ENCODE measurements at regions not wholly inside any gene's neighbourhood (a gene's known extent, or its start where the extent isn't known, plus 50 kb on each side); places are given as distances from the start of the nearest gene placed in this dataset.
A peak's percentile ranks its signal among the peaks of the same experiment; 100 is the strongest.
"Not testable (repeated sequence)": the region's sequence is repeated elsewhere in the genome, so short reads cannot be mapped to it uniquely, and the experiment has no call there.

GRCh38 chr2:6143812-6144211 is 451.6 kb downstream of the SOX11 start:
- TF ChIP-seq SUZ12 (IDR thresholded peaks at IDR 0.05; ENCODE audit: extremely low read depth, insufficient read depth, insufficient read length) (no peak), YY1 (IDR thresholded peaks at IDR 0.05; ENCODE audit: insufficient read depth, insufficient read length) (no peak), ZNF274 (IDR thresholded peaks at IDR 0.05; ENCODE audit: low read depth, low read length) (no peak)
- H3K4me1 ChIP-seq (ENCODE audit: insufficient read depth, insufficient read length) = no peaks in the 10 kb centered on the region
- no peak for DNase-seq (ENCODE audit: low read depth, low spot score)
- H3K9ac ChIP-seq (ENCODE audit: insufficient read length, low read depth) = no peak overlapping the region
- no peaks in the 10 kb centered on the region for H3K27me3 ChIP-seq (ENCODE audit: insufficient read depth, insufficient read length)
- H3K9me3 ChIP-seq (ENCODE audit: insufficient read depth, low read length) = peaks cover 7% of the 10 kb centered on the region; the same call in 1 of the 2 replicates
- no peak overlapping the region for H3K4me3 ChIP-seq (ENCODE audit: insufficient read length, low read depth)
- H3K36me3 ChIP-seq (ENCODE audit: insufficient read depth, insufficient read length, low read length) = no peaks in the 10 kb centered on the region

- not testable (repeated sequence) for H3K27me3 ChIP-seq (ENCODE audit: insufficient read depth, insufficient read length); DNase-seq (ENCODE audit: low read depth, low spot score); H3K4me1 ChIP-seq (ENCODE audit: insufficient read depth, insufficient read length); H3K36me3 ChIP-seq (ENCODE audit: insufficient read depth, insufficient read length, low read length); H3K9ac ChIP-seq (ENCODE audit: insufficient read length, low read depth); H3K4me3 ChIP-seq (ENCODE audit: insufficient read length, low read depth); H3K9me3 ChIP-seq (ENCODE audit: insufficient read depth, low read length)
Observed at GRCh38 chr2:6147215-6147614, 455.0 kb downstream of the SOX11 start.

GRCh38 chr2:6148882-6149281 is 456.7 kb downstream of the SOX11 start:
- no peak for TF ChIP-seq YY1 (IDR thresholded peaks at IDR 0.05; ENCODE audit: insufficient read depth, insufficient read length)
- TF ChIP-seq SUZ12 (IDR thresholded peaks at IDR 0.05; ENCODE audit: extremely low read depth, insufficient read depth, insufficient read length) = no peak
- Histone ChIP-seq H3K36me3 (ENCODE audit: insufficient read depth, insufficient read length, low read length) (no peaks in the 10 kb centered on the region), H3K9me3 (ENCODE audit: insufficient read depth, low read length) (peaks cover 4% of the 10 kb centered on the region; the same call in 1 of the 2 replicates), H3K27me3 (ENCODE audit: insufficient read depth, insufficient read length) (no peaks in the 10 kb centered on the region), H3K9ac (ENCODE audit: insufficient read length, low read depth) (no peak overlapping the region), H3K4me1 (ENCODE audit: insufficient read depth, insufficient read length) (no peaks in the 10 kb centered on the region), H3K4me3 (ENCODE audit: insufficient read length, low read depth) (no peak overlapping the region)
- no peak for DNase-seq (ENCODE audit: low read depth, low spot score)

- no peak for TF ChIP-seq ZNF274 (IDR thresholded peaks at IDR 0.05; ENCODE audit: low read depth, low read length)
- TF ChIP-seq SUZ12 (IDR thresholded peaks at IDR 0.05; ENCODE audit: extremely low read depth, insufficient read depth, insufficient read length) = no peak
- no peak overlapping the region for H3K4me3 ChIP-seq (ENCODE audit: insufficient read length, low read depth)
- H3K9me3 ChIP-seq (ENCODE audit: insufficient read depth, low read length) = no peaks in the 10 kb centered on the region
- no peaks in the 10 kb centered on the region for H3K36me3 ChIP-seq (ENCODE audit: insufficient read depth, insufficient read length, low read length)
- peak; percentile 20 for DNase-seq (ENCODE audit: low read depth, low spot score)
- H3K4me1 ChIP-seq (ENCODE audit: insufficient read depth, insufficient read length) = no peaks in the 10 kb centered on the region
- H3K27me3 ChIP-seq (ENCODE audit: insufficient read depth, insufficient read length) = no peaks in the 10 kb centered on the region
- H3K9ac ChIP-seq (ENCODE audit: insufficient read length, low read depth) = no peak overlapping the region
Observed at GRCh38 chr2:6159606-6160005, 467.4 kb downstream of the SOX11 start.

GRCh38 chr2:6163932-6164331 is 471.7 kb downstream of the SOX11 start:
- no peaks in the 10 kb centered on the region for H3K9me3 ChIP-seq (ENCODE audit: insufficient read depth, low read length)
- no peaks in the 10 kb centered on the region for H3K36me3 ChIP-seq (ENCODE audit: insufficient read depth, insufficient read length, low read length)
- DNase-seq (ENCODE audit: low read depth, low spot score) = no peak
- no peak overlapping the region for H3K4me3 ChIP-seq (ENCODE audit: insufficient read length, low read depth)
- H3K4me1 ChIP-seq (ENCODE audit: insufficient read depth, insufficient read length) = no peaks in the 10 kb centered on the region
- H3K9ac ChIP-seq (ENCODE audit: insufficient read length, low read depth) = no peak overlapping the region
- no peaks in the 10 kb centered on the region for H3K27me3 ChIP-seq (ENCODE audit: insufficient read depth, insufficient read length)
- TF ChIP-seq ZNF274 (IDR thresholded peaks at IDR 0.05; ENCODE audit: low read depth, low read length) = no peak
- no peak for TF ChIP-seq YY1 (IDR thresholded peaks at IDR 0.05; ENCODE audit: insufficient read depth, insufficient read length)
- no peak for TF ChIP-seq SUZ12 (IDR thresholded peaks at IDR 0.05; ENCODE audit: extremely low read depth, insufficient read depth, insufficient read length)

- TF ChIP-seq YY1 (IDR thresholded peaks at IDR 0.05; ENCODE audit: insufficient read depth, insufficient read length) (no peak), ZNF274 (IDR thresholded peaks at IDR 0.05; ENCODE audit: low read depth, low read length) (no peak), SUZ12 (IDR thresholded peaks at IDR 0.05; ENCODE audit: extremely low read depth, insufficient read depth, insufficient read length) (no peak)
- no peak overlapping the region for H3K4me3 ChIP-seq (ENCODE audit: insufficient read length, low read depth)
- H3K27me3 ChIP-seq (ENCODE audit: insufficient read depth, insufficient read length) = no peaks in the 10 kb centered on the region
- H3K36me3 ChIP-seq (ENCODE audit: insufficient read depth, insufficient read length, low read length) = no peaks in the 10 kb centered on the region
- DNase-seq (ENCODE audit: low read depth, low spot score) = no peak
- H3K4me1 ChIP-seq (ENCODE audit: insufficient read depth, insufficient read length) = no peaks in the 10 kb centered on the region
- H3K9me3 ChIP-seq (ENCODE audit: insufficient read depth, low read length) = no peaks in the 10 kb centered on the region
- no peak overlapping the region for H3K9ac ChIP-seq (ENCODE audit: insufficient read length, low read depth)
Observed at GRCh38 chr2:6164986-6165747, 473.0 kb downstream of the SOX11 start.

GRCh38 chr2:6167592-6168138 is 475.5 kb downstream of the SOX11 start:
- H3K4me1 ChIP-seq (ENCODE audit: insufficient read depth, insufficient read length) = no peaks in the 10 kb centered on the region
- no peaks in the 10 kb centered on the region for H3K27me3 ChIP-seq (ENCODE audit: insufficient read depth, insufficient read length)
- H3K36me3 ChIP-seq (ENCODE audit: insufficient read depth, insufficient read length, low read length) = no peaks in the 10 kb centered on the region
- no peak overlapping the region for H3K4me3 ChIP-seq (ENCODE audit: insufficient read length, low read depth)
- TF ChIP-seq SUZ12 (IDR thresholded peaks at IDR 0.05; ENCODE audit: extremely low read depth, insufficient read depth, insufficient read length) (no peak), ZNF274 (IDR thresholded peaks at IDR 0.05; ENCODE audit: low read depth, low read length) (no peak)
- H3K9me3 ChIP-seq (ENCODE audit: insufficient read depth, low read length) = no peaks in the 10 kb centered on the region
- no peak overlapping the region for H3K9ac ChIP-seq (ENCODE audit: insufficient read length, low read depth)
- DNase-seq (ENCODE audit: low read depth, low spot score) = no peak

All from NT2/D1 (cell line).